ENCODE measurements at regions not wholly inside any gene's neighbourhood (a gene's known extent, or its start where the extent isn't known, plus 50 kb on each side); places are given as distances from the start of the nearest gene placed in this dataset.

DNA sequence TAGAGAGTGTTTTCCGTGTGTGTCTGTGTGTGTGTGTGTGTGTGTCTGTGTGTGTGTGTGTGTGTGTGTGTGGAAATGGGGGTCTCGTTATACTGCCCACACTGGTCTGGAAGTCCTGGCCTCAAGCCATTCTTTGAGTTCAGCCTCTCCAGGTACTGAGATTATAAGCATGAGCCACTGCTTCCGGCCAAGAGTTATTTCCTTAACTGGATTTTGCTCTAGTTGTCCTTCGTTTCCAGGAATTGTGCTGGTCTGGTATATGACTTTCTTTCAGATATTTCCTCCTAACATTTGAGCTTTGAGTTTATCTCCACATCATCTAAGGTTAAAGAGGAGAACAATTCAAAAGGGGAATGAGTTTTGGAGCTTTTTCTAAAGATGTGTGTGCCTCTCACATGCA is 124.8 kb downstream of the SH3BGRL2 start:
- no peak overlapping the region for H3K4me2 ChIP-seq (ENCODE audit: insufficient read depth, low read length, poor library complexity, severe bottlenecking)

More for the DNA sequence above, 124.8 kb downstream of the SH3BGRL2 start:
- no peak for DNase-seq (ENCODE audit: low spot score)
- no CpG with 5 or more reads among the region's 4 CpGs for WGBS, 2 donors (ENCODE audit: extremely low coverage in 2 of 2, insufficient read length in 2 of 2, insufficient replicate concordance in 1 of 2)
- H3K4me1 ChIP-seq (ENCODE audit: control insufficient read depth in 2 of 2, insufficient read depth in 1 of 2, low read depth in 1 of 2, low read length in 2 of 2): peaks cover 2 to 4% of the 10 kb centered on the region in 2 donors
- H2BK5ac ChIP-seq (ENCODE audit: low read length): no peak overlapping the region
- no peak overlapping the region for H3K23ac ChIP-seq (ENCODE audit: low read depth, low read length, poor library complexity)
- no peaks in the 10 kb centered on the region for H3K79me1 ChIP-seq (ENCODE audit: low read depth, low read length)
- H3K9me3 ChIP-seq (replicated peaks in 1 of 2; ENCODE audit: control insufficient read depth in 2 of 2, insufficient read depth in 1 of 2, low read depth in 1 of 2, low read length in 2 of 2): no peaks in the 10 kb centered on the region
- no peak overlapping the region for H3K27ac ChIP-seq (replicated peaks; ENCODE audit: low read length)
- no peak overlapping the region for H2AK5ac ChIP-seq (ENCODE audit: low read depth, low read length)
- H2BK120ac ChIP-seq (ENCODE audit: low read depth, low read length): no peak overlapping the region
- no peak overlapping the region for H3K14ac ChIP-seq (ENCODE audit: low read length)
- H2BK12ac ChIP-seq (ENCODE audit: low read length): no peak overlapping the region
- no peak overlapping the region for H2BK15ac ChIP-seq (ENCODE audit: low read length)
- H3K4me3 ChIP-seq (ENCODE audit: low read length in 2 of 2): no peak overlapping the region
- peaks cover 0 to 7% (median 0%) of the 10 kb centered on the region in 3 experiments for H3K27me3 ChIP-seq (ENCODE audit: control insufficient read depth in 3 of 3, insufficient read depth in 3 of 3, low read depth in 1 of 3, low read length in 3 of 3)
- no peak overlapping the region for H4K91ac ChIP-seq (ENCODE audit: low read depth, low read length, poor library complexity)
- H3K36me3 ChIP-seq (replicated peaks in 1 of 2; ENCODE audit: control insufficient read depth in 2 of 2, insufficient read depth in 2 of 2, low read length in 2 of 2): no peaks in the 10 kb centered on the region
- no peak overlapping the region for H2AFZ ChIP-seq (ENCODE audit: low read length)
- no peak overlapping the region for H3K18ac ChIP-seq (ENCODE audit: low read length)
- H4K8ac ChIP-seq (ENCODE audit: low read depth, low read length): no peak overlapping the region
- H3K4ac ChIP-seq (ENCODE audit: low read length): no peak overlapping the region
- no peak overlapping the region for H3K9ac ChIP-seq (ENCODE audit: low read depth, low read length, poor library complexity)
